B cell (primary cell): ENCODE measurements at regions not wholly inside any gene's neighbourhood (a gene's known extent, or its start where the extent isn't known, plus 50 kb on each side); places are given as distances from the start of the nearest gene placed in this dataset.

ENCODE experiments used
- ATAC-seq: fragments of 200-7000 bp; cut with Tn5 transposase; one replicate; pipeline ENCODE4 v1.10.0; 2021; ENCODE audit warnings: low read depth, mild to moderate bottlenecking, moderate number of reproducible peaks, moderate library complexity
- CTCF ChIA-PET: fragments of 350-600 bp; sonication (Branson Sonifier 250); formaldehyde crosslinking; loops from one replicate; lab custom pipeline; 2021; ENCODE audit warnings: antibody characterized with exemption, inconsistent platforms; lab: Charles Lee
- POLR2A ChIA-PET: fragments of 350-600 bp; sonication (Branson Sonifier 250); formaldehyde crosslinking; loops from one replicate; lab custom pipeline; 2021; ENCODE audit warnings: antibody characterized with exemption; lab: Charles Lee
- DNase-seq: peaks from one replicate; pipeline ENCODE4 v3.0.0; 2013
- H2AFZ ChIP-seq: 2 replicates; pipeline ENCODE4 v1.6.1; 2012; ENCODE audit warnings: mild to moderate bottlenecking, low read depth, low read length; ENCODE audit not compliant: insufficient read depth, poor library complexity, severe bottlenecking
- H3K27ac ChIP-seq, 2 donors: 1 replicate in 1 of 2; 2 replicates in 1 of 2; pipeline ENCODE4 v1.5.1; 2012 to 2013; ENCODE audit warnings: low read length in 2 of 2, mild to moderate bottlenecking in 2 of 2, moderate library complexity in 1 of 2
- H3K27me3 ChIP-seq, 4 experiments: fragments of 200-600 bp in 1 of 4; sonication (generic) in 1 of 4; replicated peaks in 1 of 4; 1 replicate in 2 of 4; 2 replicates in 2 of 4; pipeline versions ENCODE4 v1.6.1 to v1.7.0; 2013 to 2016; ENCODE audit warnings: low read length in 3 of 4, mild to moderate bottlenecking in 2 of 4, mixed read lengths in 1 of 4, moderate library complexity in 1 of 4; ENCODE audit not compliant: insufficient read depth in 4 of 4, control insufficient read depth in 3 of 4; ENCODE audit errors: control extremely low read depth in 1 of 4
- H3K36me3 ChIP-seq, 2 experiments: replicated peaks in 1 of 2; 1 replicate in 1 of 2; 2 replicates in 1 of 2; pipeline versions ENCODE4 v1.6.1 to v1.7.1; 2013; ENCODE audit warnings: low read length in 1 of 2; ENCODE audit not compliant: insufficient read depth in 2 of 2, control insufficient read depth in 1 of 2; ENCODE audit errors: control extremely low read depth in 1 of 2, extremely low read depth in 1 of 2
- H3K4me1 ChIP-seq, 2 donors: fragments of 200-600 bp in 1 of 2; sonication (generic) in 1 of 2; 1 replicate in 1 of 2; 2 replicates in 1 of 2; pipeline versions ENCODE4 v1.5.1 to v1.6.1; 2013 to 2017; ENCODE audit warnings: low read length in 2 of 2; ENCODE audit not compliant: control insufficient read depth in 2 of 2, insufficient read depth in 2 of 2
- H3K4me2 ChIP-seq: replicated peaks from 2 replicates; pipeline ENCODE3; 2012; ENCODE audit warnings: mild to moderate bottlenecking, low read depth, low read length; ENCODE audit not compliant: poor library complexity, severe bottlenecking
- H3K4me3 ChIP-seq, 5 experiments: fragments of 200-600 bp in 1 of 5; sonication (generic) in 1 of 5; 1 replicate in 3 of 5; 2 replicates in 2 of 5; pipeline versions ENCODE4 v1.5.1 to v1.7.0; 2011 to 2016; ENCODE audit warnings: low read length in 4 of 5, mild to moderate bottlenecking in 4 of 5, low read depth in 2 of 5, control low read depth in 1 of 5, moderate library complexity in 1 of 5; ENCODE audit not compliant: insufficient read depth in 1 of 5; ENCODE audit errors: control extremely low read depth in 1 of 5, extremely low read depth in 1 of 5
- H3K79me2 ChIP-seq: fragments of 200-600 bp; sonication (generic); one replicate; pipeline ENCODE4 v1.6.0; 2016; ENCODE audit warnings: low read length; ENCODE audit not compliant: control insufficient read depth, insufficient read depth
- H3K9ac ChIP-seq: fragments of 200-600 bp; sonication (generic); 2 replicates; pipeline ENCODE4 v1.6.1; 2017; ENCODE audit warnings: mild to moderate bottlenecking, low read length, moderate library complexity
- H3K9me3 ChIP-seq, 3 donors: one replicate each; pipeline versions ENCODE4 v1.6.1 to v1.7.1; 2013; ENCODE audit warnings: low read length in 2 of 3; ENCODE audit not compliant: control insufficient read depth in 2 of 3, insufficient read depth in 1 of 3; ENCODE audit errors: control extremely low read depth in 1 of 3
- H4K20me1 ChIP-seq: 2 replicates; pipeline ENCODE4 v1.6.0; 2012; ENCODE audit warnings: mild to moderate bottlenecking, low read length; ENCODE audit not compliant: insufficient read depth, control insufficient read depth, poor library complexity, severe bottlenecking
- H3K27ac Mint-ChIP-seq: one replicate; pipeline ENCODE4 v1.8.0; 2021; ENCODE audit warnings: mixed read lengths
- H3K27me3 Mint-ChIP-seq: one replicate; pipeline ENCODE4 v1.8.0; 2021; ENCODE audit warnings: mixed read lengths
- H3K4me1 Mint-ChIP-seq: one replicate; pipeline ENCODE4 v1.8.0; 2021; ENCODE audit warnings: mixed read lengths
- H3K4me3 Mint-ChIP-seq: one replicate; pipeline ENCODE4 v1.8.0; 2021; ENCODE audit warnings: mixed read lengths
- H3K9me3 Mint-ChIP-seq: one replicate; pipeline ENCODE4 v1.8.0; 2022; ENCODE audit warnings: mixed read lengths; ENCODE audit not compliant: insufficient read depth
- EZH2 ChIP-seq: IDR thresholded peaks from 2 replicates; pipeline ENCODE4 v1.6.1; 2012; ENCODE audit warnings: borderline replicate concordance, low read depth, mild to moderate bottlenecking, moderate library complexity, low read length; ENCODE audit not compliant: insufficient read depth, poor library complexity, severe bottlenecking
- WGBS: methylation state at CpG from one replicate; pipeline ENCODE4 v1.1.5; 2013; ENCODE audit warnings: missing lambda C conversion rate; ENCODE audit not compliant: insufficient coverage; 5-methylcytosine and 5-hydroxymethylcytosine counted together
- intact Hi-C: fragments of 100-400 bp; cut with micrococcal nuclease; formaldehyde crosslinking; loops from one replicate; pipeline ENCODE4 v1.10.0; 2022
- TF ChIP-seq, protein P1 (sequence below): fragments of 200-600 bp; IDR thresholded peaks from one replicate; pipeline ENCODE4 v1.8.0; 2022; ENCODE audit warnings: antibody characterized with exemption, mild to moderate bottlenecking

DNA sequence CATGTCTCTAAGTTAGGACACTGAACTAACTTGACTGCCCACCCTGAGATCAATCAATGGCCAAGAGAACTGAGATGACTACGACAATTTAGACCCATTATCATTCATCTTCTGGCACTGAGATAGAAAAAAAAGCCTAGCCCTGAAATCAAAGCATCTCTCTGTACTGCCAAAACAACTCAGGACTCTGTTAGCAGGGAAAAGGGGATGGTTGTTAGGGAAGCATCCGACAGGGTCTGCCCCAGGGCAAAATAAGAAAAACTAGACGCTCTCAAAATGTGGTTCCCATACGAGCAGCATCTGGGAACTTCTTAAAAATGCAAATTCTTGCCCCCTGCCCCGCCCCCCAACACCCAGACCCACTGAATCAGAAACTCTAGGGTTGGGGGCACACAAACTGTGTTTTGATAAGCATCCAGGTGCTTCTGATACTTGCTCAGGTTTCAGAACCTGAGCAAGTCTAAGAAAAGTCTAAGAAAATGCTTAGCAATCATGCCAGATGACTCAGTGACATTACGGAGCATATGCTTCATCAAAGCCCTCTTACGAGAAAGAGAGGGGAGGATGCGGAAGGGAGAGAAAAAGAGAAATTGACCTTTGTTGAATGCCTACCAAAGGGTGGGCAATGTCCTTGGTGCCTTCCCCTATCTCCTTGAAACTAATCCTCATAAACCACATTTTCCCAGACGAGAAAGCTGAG lies 172.8 kb upstream of the HES1 start:
- Mint-ChIP-seq H3K9me3 (no peaks in the 10 kb centered on the region), H3K27ac (no peak overlapping the region), H3K4me1 (peaks cover 6% of the 10 kb centered on the region), H3K27me3 (peaks cover 45% of the 10 kb centered on the region), H3K4me3 (no peak overlapping the region)
- CTCF ChIA-PET: no interaction called here
- no peaks in the 10 kb centered on the region for H3K4me1 ChIP-seq
- peaks cover 0 to 36% (median 27%) of the 10 kb centered on the region in 4 experiments for H3K27me3 ChIP-seq
- no peak overlapping the region for H3K4me3 ChIP-seq
- intact Hi-C loops: no loop called here
- TF ChIP-seq, protein P1, sequence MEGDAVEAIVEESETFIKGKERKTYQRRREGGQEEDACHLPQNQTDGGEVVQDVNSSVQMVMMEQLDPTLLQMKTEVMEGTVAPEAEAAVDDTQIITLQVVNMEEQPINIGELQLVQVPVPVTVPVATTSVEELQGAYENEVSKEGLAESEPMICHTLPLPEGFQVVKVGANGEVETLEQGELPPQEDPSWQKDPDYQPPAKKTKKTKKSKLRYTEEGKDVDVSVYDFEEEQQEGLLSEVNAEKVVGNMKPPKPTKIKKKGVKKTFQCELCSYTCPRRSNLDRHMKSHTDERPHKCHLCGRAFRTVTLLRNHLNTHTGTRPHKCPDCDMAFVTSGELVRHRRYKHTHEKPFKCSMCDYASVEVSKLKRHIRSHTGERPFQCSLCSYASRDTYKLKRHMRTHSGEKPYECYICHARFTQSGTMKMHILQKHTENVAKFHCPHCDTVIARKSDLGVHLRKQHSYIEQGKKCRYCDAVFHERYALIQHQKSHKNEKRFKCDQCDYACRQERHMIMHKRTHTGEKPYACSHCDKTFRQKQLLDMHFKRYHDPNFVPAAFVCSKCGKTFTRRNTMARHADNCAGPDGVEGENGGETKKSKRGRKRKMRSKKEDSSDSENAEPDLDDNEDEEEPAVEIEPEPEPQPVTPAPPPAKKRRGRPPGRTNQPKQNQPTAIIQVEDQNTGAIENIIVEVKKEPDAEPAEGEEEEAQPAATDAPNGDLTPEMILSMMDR: no peak
- no peak for TF ChIP-seq EZH2
- DNase-seq (no peak), ATAC-seq (no peak)
- no peak overlapping the region for H3K27ac ChIP-seq
- 75% methylated on average over 1 of the region's 9 CpGs for WGBS
- no peaks in the 10 kb centered on the region for H3K9me3 ChIP-seq
- H3K4me2 ChIP-seq: no peak overlapping the region
- H3K79me2 ChIP-seq: no peaks in the 10 kb centered on the region
- H3K36me3 ChIP-seq: no peaks in the 10 kb centered on the region
- H2AFZ ChIP-seq: no peak overlapping the region
- H3K9ac ChIP-seq: no peak overlapping the region
- POLR2A ChIA-PET: no interaction called here
- no peaks in the 10 kb centered on the region for H4K20me1 ChIP-seq

DNA sequence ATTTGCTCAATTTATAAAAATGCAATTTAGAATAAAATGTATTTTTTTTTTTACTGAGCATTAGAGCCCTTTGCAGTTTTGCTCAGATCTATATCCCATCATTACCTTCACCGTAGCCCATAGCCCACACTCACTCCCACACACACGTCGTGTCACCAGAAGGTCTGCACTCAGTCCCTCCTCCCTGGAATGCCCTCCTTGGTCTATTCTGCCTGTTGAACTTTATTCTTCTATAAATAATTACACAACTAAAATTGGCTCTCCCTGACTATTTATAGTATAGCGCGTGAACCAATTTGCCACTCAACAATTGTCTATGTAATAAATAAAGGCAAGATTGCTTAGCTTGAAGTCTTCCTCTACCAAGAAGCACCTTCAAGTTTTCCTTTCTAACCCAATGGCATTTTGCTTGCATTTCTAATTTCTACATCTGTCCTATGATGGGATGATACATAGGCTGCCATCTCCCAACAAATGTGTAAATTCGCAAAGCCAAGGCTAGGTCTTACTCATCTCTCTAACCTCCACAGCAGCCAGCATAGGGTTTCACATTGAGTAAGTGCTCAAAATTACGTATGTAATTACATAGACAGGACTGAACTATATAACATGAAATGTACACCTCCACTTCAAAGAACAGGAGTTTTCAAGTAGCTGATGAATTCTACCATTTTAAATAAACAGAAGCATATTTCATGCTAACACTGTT lies 172.0 kb upstream of the HES1 start:
- peaks cover 6% of the 10 kb centered on the region for H3K4me1 Mint-ChIP-seq
- WGBS: 79% methylated on average over 3 of the region's 7 CpGs
- Histone ChIP-seq H3K9me3 (no peaks in the 10 kb centered on the region), H3K27me3 (peaks cover 0 to 35% (median 24%) of the 10 kb centered on the region in 4 experiments), H3K9ac (no peak overlapping the region), H3K27ac (no peak overlapping the region), H3K36me3 (no peaks in the 10 kb centered on the region), H3K79me2 (no peaks in the 10 kb centered on the region), H2AFZ (no peak overlapping the region), H3K4me1 (no peaks in the 10 kb centered on the region), H4K20me1 (no peaks in the 10 kb centered on the region), H3K4me3 (no peak overlapping the region), H3K4me2 (no peak overlapping the region)
- H3K27me3 Mint-ChIP-seq: peaks cover 45% of the 10 kb centered on the region
- intact Hi-C loops: no loop called here
- ChIA-PET POLR2A (no interaction called here), CTCF (no interaction called here)
- no peak overlapping the region for H3K4me3 Mint-ChIP-seq
- no peak overlapping the region for H3K27ac Mint-ChIP-seq
- TF ChIP-seq EZH2: no peak
- TF ChIP-seq, protein P1: no peak
- no peaks in the 10 kb centered on the region for H3K9me3 Mint-ChIP-seq
- ATAC-seq: no peak
- DNase-seq: no peak
